ENCODE measurements at regions not wholly inside any gene's neighbourhood (a gene's known extent, or its start where the extent isn't known, plus 50 kb on each side); places are given as distances from the start of the nearest gene placed in this dataset.

DNA sequence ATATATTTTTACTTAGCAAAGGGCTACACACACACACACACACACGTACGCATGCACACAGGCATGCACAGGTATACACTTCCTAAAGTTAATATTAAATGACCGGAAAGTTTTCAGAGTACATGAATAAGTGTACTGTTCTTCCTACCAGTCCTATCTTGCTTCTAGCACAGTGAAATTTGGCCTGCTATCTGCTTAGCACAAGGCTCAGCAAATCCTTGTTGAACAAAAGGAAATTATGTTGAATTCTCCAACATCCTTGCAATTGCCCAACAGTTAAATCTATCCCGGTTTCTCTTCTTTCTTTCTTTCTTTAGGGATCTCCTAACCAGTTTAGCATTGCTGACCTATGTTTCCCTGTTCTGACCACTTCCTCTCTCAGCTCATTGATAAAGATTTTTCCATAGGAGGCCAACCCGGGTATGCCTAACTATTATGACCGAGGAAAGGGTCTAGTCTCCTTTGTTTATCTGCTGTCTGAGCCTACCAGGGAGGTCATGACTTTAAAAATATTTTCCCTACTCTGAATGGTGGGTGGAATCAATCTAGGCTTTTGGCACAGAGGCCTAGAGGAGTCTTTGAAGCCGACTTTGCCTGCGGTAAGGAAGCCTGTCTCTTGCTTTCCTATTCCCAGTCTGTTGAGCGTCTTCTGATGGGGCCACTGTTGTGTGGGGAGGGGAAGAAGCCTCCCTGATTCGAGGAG lies 400.7 kb downstream of the HRH4 start:
- no peak overlapping the region for H3K4me3 Mint-ChIP-seq
- H3K4me1 Mint-ChIP-seq = no peaks in the 10 kb centered on the region
- H3K36me3 Mint-ChIP-seq = no peaks in the 10 kb centered on the region
- no peaks in the 10 kb centered on the region for H3K9me3 Mint-ChIP-seq
- DNase-seq (ENCODE audit: low spot score in 2 of 2) (no peak), ATAC-seq (ENCODE audit: low read depth) (no peak)
- peaks cover 8% of the 10 kb centered on the region for H3K27me3 Mint-ChIP-seq
- H3K27ac Mint-ChIP-seq = no peak overlapping the region

DNA sequence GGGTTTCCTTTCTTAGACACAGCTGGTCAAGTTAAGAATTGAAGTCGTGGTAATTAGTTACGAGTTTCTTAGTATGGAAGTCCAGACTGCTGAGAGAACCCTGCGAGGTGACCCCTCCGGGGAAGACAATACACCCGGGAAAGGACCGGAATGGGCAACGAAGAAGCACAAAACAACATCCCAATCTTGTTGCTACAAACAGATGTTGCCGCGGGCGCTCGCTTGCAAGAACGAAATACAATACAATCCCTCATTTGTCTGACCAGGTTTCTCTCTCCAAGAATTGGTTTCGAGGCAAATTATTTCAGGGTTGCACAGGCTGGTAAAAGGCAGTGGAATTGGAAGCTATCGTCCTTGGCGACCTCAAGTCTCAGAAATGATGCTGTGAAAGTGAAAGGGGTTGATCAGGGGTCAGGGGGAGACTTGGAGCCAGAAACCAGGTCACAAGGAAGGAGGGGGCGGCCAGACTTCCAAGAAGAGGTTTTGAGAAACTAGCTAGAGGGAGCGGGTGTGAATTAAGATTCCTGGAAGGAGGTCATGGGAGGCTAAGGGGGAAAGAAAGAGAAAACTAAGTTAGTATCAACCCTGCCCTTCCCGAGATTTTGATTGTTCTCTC lies 401.9 kb downstream of the HRH4 start:
- Mint-ChIP-seq H3K4me1 (no peaks in the 10 kb centered on the region), H3K4me3 (no peak overlapping the region), H3K27me3 (peaks cover 6% of the 10 kb centered on the region), H3K9me3 (no peaks in the 10 kb centered on the region), H3K36me3 (no peaks in the 10 kb centered on the region), H3K27ac (no peak overlapping the region)
- DNase-seq (ENCODE audit: low spot score in 2 of 2) (no peak), ATAC-seq (ENCODE audit: low read depth) (no peak)

DNA sequence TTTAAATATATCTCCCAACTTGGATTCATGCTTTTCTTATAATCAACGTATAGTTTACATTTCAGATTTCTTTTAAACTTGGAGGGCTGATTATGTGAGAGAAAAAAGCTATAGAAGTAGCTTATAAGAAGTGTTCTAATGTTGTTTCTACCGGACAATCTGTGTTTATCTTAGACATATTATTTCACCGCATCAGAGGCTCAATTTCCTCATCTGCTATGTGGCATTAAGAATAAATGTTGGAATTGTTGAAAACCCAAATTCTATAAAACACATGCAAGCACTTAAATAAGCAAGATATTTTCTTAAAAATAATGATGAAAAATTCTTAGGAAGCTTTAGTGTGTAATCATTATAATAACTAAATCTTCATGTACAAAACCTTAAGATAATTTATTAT lies 407.9 kb downstream of the HRH4 start:
- ATAC-seq (ENCODE audit: low read depth) (no peak), DNase-seq (ENCODE audit: low spot score in 2 of 2) (no peak)
- H3K9me3 Mint-ChIP-seq = no peaks in the 10 kb centered on the region
- no peak overlapping the region for H3K27ac Mint-ChIP-seq
- H3K4me1 Mint-ChIP-seq = no peaks in the 10 kb centered on the region
- no peak overlapping the region for H3K4me3 Mint-ChIP-seq
- H3K27me3 Mint-ChIP-seq = peaks cover 9% of the 10 kb centered on the region
- no peaks in the 10 kb centered on the region for H3K36me3 Mint-ChIP-seq

DNA sequence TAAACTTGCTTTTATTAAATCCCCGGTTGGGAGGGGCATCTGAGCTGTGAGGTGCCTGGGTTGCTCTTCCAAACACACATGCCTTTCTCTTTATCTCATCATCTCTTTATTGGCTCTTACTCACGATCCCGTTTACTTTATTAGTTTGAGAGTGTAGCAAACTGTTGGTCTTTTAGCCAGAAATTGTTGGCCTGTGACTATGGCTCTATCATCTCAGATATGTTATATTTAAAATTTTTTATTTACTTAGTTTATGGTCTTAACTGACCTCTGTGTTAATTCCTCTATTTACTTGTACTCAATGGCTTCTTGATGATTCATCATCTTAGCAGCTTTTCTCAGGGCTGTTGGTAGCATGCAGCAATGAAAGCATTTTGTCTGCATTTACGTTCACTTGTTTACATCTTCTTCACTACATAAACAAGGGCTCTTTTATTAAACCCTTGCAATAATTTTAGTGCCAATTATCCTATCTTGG lies 408.4 kb downstream of the HRH4 start:
- DNase-seq (ENCODE audit: low spot score in 2 of 2) (no peak), ATAC-seq (ENCODE audit: low read depth) (no peak)
- Mint-ChIP-seq H3K27ac (no peak overlapping the region), H3K4me3 (no peak overlapping the region), H3K4me1 (no peaks in the 10 kb centered on the region), H3K27me3 (peaks cover 9% of the 10 kb centered on the region), H3K36me3 (no peaks in the 10 kb centered on the region), H3K9me3 (no peaks in the 10 kb centered on the region)

DNA sequence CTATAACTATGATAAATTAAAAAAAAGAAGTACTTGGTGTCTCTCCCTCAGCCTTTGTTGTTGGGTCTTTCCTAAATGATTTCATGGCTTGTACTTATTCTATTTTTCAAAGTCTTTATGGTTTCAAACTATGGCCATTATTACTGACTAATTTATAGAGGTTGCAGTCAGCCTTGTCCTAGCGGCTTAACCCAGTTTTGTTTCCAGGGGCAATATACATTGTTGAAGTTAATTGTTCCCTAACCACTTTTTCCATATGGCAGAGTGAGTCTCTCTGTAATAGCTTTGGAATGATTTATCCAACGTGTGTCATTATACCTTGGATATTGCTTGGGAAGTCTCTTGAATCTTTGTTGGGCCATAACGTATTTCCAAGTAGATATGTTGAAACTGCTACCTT lies 408.8 kb downstream of the HRH4 start:
- DNase-seq (ENCODE audit: low spot score in 2 of 2) (no peak), ATAC-seq (ENCODE audit: low read depth) (no peak)
- Mint-ChIP-seq H3K27ac (no peak overlapping the region), H3K4me3 (no peak overlapping the region), H3K36me3 (no peaks in the 10 kb centered on the region), H3K9me3 (no peaks in the 10 kb centered on the region), H3K4me1 (no peaks in the 10 kb centered on the region), H3K27me3 (peaks cover 11% of the 10 kb centered on the region)

DNA sequence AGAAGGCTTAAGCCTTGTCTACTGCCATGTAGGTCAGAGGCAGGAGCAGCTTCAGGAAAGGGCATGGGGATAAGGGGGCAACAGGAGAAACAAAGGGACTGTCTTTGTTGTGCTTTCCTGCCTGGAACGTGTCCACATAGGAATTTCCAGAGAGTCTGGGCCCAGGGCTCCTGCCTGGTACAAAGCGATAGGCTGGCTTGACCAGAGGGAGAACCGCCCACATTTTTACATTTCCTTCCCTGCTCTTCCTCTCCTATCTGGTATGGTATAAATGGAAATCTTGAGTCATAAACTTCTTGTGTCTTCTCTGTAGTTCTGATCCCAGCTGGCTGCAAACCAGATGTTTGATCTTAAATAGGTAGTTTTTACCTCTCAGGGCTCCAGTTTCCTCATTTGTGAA lies 414.8 kb downstream of the HRH4 start:
- no peaks in the 10 kb centered on the region for H3K9me3 Mint-ChIP-seq
- H3K36me3 Mint-ChIP-seq = no peaks in the 10 kb centered on the region
- H3K4me1 Mint-ChIP-seq = no peaks in the 10 kb centered on the region
- ATAC-seq (ENCODE audit: low read depth) (no peak), DNase-seq (ENCODE audit: low spot score in 2 of 2) (no peak)
- H3K27ac Mint-ChIP-seq = no peak overlapping the region
- no peak overlapping the region for H3K4me3 Mint-ChIP-seq
- peaks cover 10% of the 10 kb centered on the region for H3K27me3 Mint-ChIP-seq

DNA sequence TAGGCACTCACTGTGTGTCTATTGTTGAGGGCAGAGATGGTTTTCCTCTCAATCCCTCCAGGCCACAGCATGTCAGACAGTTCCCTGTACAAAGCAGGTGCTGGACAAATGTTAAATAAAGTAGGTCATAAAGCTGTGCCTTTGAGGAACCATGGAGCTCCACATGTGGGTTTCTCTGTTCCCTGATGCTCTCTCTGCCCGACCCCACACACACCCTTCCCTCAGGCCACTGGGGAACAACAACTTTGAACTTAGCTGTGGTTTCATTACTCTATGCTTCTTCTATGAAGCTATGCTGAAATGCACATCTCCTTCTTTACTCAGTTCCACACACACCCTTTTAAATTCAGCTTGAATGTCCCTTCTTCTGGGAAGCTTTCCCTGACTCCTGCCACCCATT lies 415.3 kb downstream of the HRH4 start:
- no peak for DNase-seq (ENCODE audit: low spot score in 2 of 2)
- H3K4me3 Mint-ChIP-seq = no peak overlapping the region
- no peak for ATAC-seq (ENCODE audit: low read depth)
- no peak overlapping the region for H3K27ac Mint-ChIP-seq
- no peaks in the 10 kb centered on the region for H3K4me1 Mint-ChIP-seq
- H3K36me3 Mint-ChIP-seq = no peaks in the 10 kb centered on the region
- peaks cover 7% of the 10 kb centered on the region for H3K27me3 Mint-ChIP-seq
- H3K9me3 Mint-ChIP-seq = no peaks in the 10 kb centered on the region

DNA sequence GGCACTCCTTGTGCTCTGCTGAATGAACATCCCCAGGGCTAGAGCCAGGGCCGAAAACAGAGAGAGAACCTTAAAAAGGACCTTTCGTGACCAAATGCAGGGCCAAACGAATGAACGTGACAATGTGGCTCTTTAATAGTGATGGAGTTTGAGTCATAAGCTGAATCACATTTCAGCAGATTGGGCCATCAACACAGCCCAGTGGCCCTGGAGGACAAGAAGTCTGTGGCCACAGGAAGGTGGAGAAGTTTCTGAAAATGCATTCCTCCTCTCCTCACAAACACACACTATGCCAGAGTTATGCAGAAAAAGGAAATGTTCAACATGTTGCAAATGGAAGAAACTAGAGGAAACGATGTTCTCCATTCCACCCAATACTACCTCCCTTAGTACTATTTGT lies 415.8 kb downstream of the HRH4 start:
- DNase-seq (ENCODE audit: low spot score in 2 of 2) (no peak), ATAC-seq (ENCODE audit: low read depth) (no peak)
- Mint-ChIP-seq H3K27ac (no peak overlapping the region), H3K4me1 (no peaks in the 10 kb centered on the region), H3K9me3 (no peaks in the 10 kb centered on the region), H3K27me3 (peaks cover 5% of the 10 kb centered on the region), H3K4me3 (no peak overlapping the region), H3K36me3 (no peaks in the 10 kb centered on the region)

DNA sequence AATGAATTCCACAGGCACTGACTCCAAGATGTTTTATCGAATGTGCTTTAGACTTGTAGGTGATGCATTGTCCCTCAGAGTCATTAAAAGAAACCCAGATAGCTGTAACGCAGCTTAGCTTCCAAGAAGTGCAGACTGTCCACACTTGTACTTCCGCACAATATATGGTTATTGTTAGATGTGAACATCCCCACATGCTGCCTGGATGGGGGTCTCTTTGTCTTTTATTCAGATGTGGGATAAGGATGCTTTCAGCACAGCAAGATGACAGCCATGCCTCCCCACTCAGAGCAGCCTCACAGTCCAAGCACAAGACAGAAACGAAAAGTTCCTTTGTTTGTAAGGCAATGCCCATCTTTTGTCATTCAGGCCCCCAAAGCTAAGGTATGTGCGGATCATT lies 416.6 kb downstream of the HRH4 start:
- Mint-ChIP-seq H3K4me1 (no peaks in the 10 kb centered on the region), H3K4me3 (no peak overlapping the region), H3K27me3 (peaks cover 5% of the 10 kb centered on the region), H3K36me3 (no peaks in the 10 kb centered on the region), H3K9me3 (no peaks in the 10 kb centered on the region), H3K27ac (no peak overlapping the region)
- ATAC-seq (ENCODE audit: low read depth) (no peak), DNase-seq (ENCODE audit: low spot score in 2 of 2) (no peak)

DNA sequence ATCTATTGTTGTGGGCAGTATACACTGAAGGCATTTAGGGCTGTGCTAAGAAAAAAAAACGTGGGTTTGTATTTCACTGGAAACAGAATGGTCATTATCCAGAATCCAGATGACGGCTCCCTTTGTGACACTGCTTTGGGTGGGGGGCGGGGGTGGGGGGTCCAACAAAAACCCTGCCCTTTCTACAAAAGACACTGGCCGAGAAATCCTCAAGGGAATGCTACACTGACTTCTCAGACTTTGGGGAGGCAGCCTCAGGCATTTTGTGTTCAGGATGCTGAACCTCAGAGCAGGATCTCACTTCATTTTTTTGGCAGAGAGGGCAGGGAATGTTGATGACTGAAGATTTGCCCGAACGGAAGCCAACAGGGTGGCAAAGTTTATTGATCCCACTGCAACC lies 417.1 kb downstream of the HRH4 start:
- Mint-ChIP-seq H3K4me1 (no peaks in the 10 kb centered on the region), H3K9me3 (no peaks in the 10 kb centered on the region)

DNA sequence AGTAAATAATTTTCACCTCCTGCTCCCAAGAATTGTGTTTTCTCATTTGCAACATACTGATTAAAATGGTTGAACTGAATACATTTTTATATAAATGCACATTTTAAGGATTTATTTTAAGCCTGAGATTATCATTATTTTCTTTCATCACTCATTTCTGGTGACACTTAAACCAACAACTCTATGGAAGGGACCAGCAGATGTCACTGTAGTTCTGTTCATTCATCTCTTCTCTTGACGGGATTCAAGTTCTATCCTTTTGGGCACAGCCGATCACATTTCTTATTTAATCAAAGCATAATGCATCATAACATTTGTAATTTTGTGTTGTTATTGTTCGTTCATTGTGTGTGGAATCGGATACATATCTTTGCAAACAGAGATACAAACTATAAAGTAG lies 417.9 kb downstream of the HRH4 start:
- no peak overlapping the region for H3K27ac Mint-ChIP-seq
- no peak overlapping the region for H3K4me3 Mint-ChIP-seq
- H3K36me3 Mint-ChIP-seq = no peaks in the 10 kb centered on the region
- H3K4me1 Mint-ChIP-seq = no peaks in the 10 kb centered on the region
- peaks cover 3% of the 10 kb centered on the region for H3K27me3 Mint-ChIP-seq
- H3K9me3 Mint-ChIP-seq = no peaks in the 10 kb centered on the region
- DNase-seq (ENCODE audit: low spot score in 2 of 2) (peak in 1 of 2 donors; percentile 1), ATAC-seq (ENCODE audit: low read depth) (no peak)

More for the DNA sequence above, 417.1 kb downstream of the HRH4 start:
- Mint-ChIP-seq H3K4me3 (no peak overlapping the region), H3K36me3 (no peaks in the 10 kb centered on the region), H3K27ac (no peak overlapping the region), H3K27me3 (peaks cover 3% of the 10 kb centered on the region)
- ATAC-seq (ENCODE audit: low read depth) = no peak
- no peak for DNase-seq (ENCODE audit: low spot score in 2 of 2)

DNA sequence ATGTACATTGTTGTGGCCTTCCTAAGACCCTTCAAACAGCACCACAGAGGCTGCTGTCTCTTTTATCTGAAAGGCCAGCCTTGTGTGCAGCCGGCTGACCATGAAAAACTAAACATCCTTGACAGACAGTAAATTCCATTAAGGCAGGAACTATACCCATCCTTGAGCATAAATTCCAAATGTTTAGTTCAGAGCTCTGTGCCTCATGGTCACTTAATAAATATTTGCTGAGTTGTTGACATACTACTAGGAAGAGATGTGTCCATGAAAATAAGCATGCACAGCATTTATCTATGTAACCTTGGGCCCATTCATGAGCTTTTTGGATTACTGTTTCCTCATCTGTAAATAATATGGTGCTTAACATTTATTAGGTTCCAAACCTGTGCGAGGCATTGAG lies 424.8 kb downstream of the HRH4 start:
- Mint-ChIP-seq H3K4me3 (no peak overlapping the region), H3K27ac (no peak overlapping the region), H3K27me3 (peaks cover 3% of the 10 kb centered on the region), H3K4me1 (no peaks in the 10 kb centered on the region), H3K9me3 (no peaks in the 10 kb centered on the region), H3K36me3 (no peaks in the 10 kb centered on the region)
- DNase-seq (ENCODE audit: low spot score in 2 of 2) = no peak
- no peak for ATAC-seq (ENCODE audit: low read depth)

DNA sequence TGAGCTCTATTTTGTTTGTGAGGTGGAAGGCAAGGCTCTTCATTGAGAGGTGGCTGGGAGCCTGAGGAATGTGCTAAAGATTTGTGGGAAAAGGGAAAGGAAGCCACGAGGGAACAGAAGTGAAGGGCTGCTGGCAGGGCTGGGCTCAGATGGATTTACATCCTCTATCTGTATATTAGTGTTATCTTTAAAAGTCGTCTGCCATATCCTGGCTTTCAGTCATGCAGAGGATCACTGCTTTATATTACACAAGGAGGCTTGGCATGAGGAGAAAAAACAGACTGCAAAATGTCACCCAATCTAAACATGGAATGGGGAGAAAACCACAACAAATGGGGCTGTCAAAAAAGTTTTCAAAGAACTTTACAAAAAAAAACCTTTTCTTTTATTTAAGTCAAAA lies 434.4 kb downstream of the HRH4 start:
- DNase-seq (ENCODE audit: low spot score in 2 of 2) (no peak), ATAC-seq (ENCODE audit: low read depth) (no peak)
- Mint-ChIP-seq H3K4me1 (no peaks in the 10 kb centered on the region), H3K9me3 (peaks cover 3% of the 10 kb centered on the region), H3K4me3 (no peak overlapping the region), H3K27ac (no peak overlapping the region), H3K36me3 (no peaks in the 10 kb centered on the region), H3K27me3 (peaks cover 8% of the 10 kb centered on the region)

DNA sequence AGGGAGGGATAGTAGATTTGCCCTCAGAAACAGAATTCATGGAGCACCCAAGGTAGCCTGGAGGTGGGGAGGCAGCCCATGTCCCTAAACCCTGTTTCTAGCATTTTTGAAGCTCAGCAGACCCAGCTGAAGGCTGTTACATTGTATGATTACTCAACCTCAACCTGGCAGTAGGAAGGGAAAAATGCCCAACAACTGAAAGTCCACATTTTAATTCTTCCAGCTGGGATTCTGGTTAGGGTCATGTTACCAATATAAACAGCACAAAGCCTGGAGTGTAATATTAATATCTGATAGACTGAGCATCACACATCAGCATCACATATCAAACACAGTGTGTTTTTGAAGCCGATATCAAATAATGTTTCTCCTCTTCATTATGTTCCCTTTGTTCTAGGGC lies 437.0 kb downstream of the HRH4 start:
- Mint-ChIP-seq H3K27ac (no peak overlapping the region), H3K4me1 (no peaks in the 10 kb centered on the region), H3K9me3 (peaks cover 5% of the 10 kb centered on the region), H3K27me3 (peaks cover 14% of the 10 kb centered on the region), H3K36me3 (peaks cover 5% of the 10 kb centered on the region), H3K4me3 (no peak overlapping the region)
- DNase-seq (ENCODE audit: low spot score in 2 of 2) = no peak
- ATAC-seq (ENCODE audit: low read depth) = no peak

DNA sequence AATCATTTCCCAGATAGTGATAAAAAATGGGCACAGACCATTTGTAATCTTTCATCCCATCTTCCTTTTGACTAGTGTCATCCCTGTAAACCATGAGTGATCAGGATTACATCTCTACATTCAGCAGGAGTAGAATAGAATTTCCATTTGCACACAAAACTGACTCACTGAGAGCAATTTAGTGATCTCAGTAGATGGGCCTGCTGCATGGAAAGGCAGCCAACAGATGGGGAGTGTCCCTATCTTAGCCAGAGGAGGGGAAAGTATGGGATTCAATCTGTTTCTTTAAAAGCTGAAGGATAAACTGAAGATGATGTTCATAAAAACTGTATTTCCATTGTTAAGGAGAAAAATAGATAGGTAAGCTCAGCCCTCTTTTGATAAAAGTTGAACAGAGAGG lies 441.7 kb downstream of the ZNF521 start:
- no peaks in the 10 kb centered on the region for H3K36me3 Mint-ChIP-seq
- peaks cover 2% of the 10 kb centered on the region for H3K9me3 Mint-ChIP-seq
- no peak overlapping the region for H3K4me3 Mint-ChIP-seq
- H3K4me1 Mint-ChIP-seq = no peaks in the 10 kb centered on the region
- DNase-seq (ENCODE audit: low spot score in 2 of 2) (no peak), ATAC-seq (ENCODE audit: low read depth) (no peak)
- H3K27ac Mint-ChIP-seq = no peak overlapping the region
- H3K27me3 Mint-ChIP-seq = no peaks in the 10 kb centered on the region
